ENCODE measurements at regions not wholly inside any gene's neighbourhood (a gene's known extent, or its start where the extent isn't known, plus 50 kb on each side); places are given as distances from the start of the nearest gene placed in this dataset.

DNA sequence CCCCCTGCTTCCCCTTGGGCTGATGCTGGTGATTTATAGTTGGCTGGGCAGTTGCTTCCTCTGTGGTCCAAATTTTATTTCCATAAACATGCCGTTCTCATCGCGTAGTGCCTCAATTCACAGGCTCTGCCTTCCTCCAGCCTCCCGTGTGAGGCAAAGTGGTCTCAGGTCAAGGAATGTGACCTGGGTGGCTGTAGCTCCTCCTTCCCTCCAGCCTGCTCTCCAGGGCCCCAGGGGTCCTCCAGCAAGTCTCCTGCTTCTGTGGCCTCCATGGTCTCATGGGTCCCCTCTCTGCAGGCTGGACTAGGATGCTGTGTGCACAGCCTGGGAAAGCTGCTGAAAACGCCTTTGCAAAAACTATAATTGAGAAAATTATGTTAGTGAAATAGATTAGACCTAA is 694.1 kb downstream of the BRD1 start:
- no peaks in the 10 kb centered on the region for H3K4me1 ChIP-seq (ENCODE audit: control insufficient read depth, low read length)
- H3K79me2 ChIP-seq (ENCODE audit: control insufficient read depth, low read length), result no peaks in the 10 kb centered on the region
- H3K27me3 ChIP-seq (ENCODE audit: control insufficient read depth, low read length), result no peaks in the 10 kb centered on the region
- no peaks in the 10 kb centered on the region for H3K9me3 ChIP-seq (ENCODE audit: control insufficient read depth, insufficient read depth, low read length)
- H3K4me2 ChIP-seq (ENCODE audit: low read length), result no peak overlapping the region
- no peak overlapping the region for H3K4me3 ChIP-seq (ENCODE audit: low read length)
- H3K36me3 ChIP-seq (ENCODE audit: control insufficient read depth, low read length), result no peaks in the 10 kb centered on the region
- no peak overlapping the region for H3K27ac ChIP-seq (ENCODE audit: low read depth, low read length)
- H3K9me2 ChIP-seq (replicated peaks; ENCODE audit: control insufficient read depth, low read length), result no peaks in the 10 kb centered on the region
- no peaks in the 10 kb centered on the region for H3F3A ChIP-seq (ENCODE audit: control insufficient read depth, insufficient read depth)
- TF ChIP-seq EZH2phosphoT487 (IDR thresholded peaks at IDR 0.05; ENCODE audit: borderline replicate concordance, low read length) (no peak), CTCF (IDR thresholded peaks at IDR 0.05; ENCODE audit: low read depth, low read length, poor library complexity, severe bottlenecking) (no peak)
- H4K20me1 ChIP-seq (ENCODE audit: control insufficient read depth, insufficient read depth, low read depth, low read length), result no peaks in the 10 kb centered on the region

DNA sequence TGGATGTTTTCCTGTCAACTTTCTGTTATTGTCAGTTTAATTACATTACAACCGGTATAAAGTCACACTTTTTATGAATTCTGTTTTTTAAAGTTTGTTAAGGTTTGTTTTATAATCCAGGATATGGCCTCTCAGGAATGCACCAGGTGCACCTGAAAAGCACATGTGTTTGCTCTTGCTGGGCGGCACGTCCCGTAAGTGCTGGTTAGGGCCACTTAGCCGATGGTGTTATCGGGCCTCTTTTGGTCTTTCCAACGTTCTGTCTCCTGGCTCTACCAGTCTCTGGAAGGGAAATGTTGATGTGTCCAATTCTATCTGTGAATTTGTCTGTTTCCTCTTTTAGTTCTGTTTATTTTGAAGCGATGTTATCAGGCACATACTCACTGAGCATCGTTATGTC is 695.7 kb downstream of the BRD1 start:
- H3F3A ChIP-seq (ENCODE audit: control insufficient read depth, insufficient read depth), result no peaks in the 10 kb centered on the region

DNA sequence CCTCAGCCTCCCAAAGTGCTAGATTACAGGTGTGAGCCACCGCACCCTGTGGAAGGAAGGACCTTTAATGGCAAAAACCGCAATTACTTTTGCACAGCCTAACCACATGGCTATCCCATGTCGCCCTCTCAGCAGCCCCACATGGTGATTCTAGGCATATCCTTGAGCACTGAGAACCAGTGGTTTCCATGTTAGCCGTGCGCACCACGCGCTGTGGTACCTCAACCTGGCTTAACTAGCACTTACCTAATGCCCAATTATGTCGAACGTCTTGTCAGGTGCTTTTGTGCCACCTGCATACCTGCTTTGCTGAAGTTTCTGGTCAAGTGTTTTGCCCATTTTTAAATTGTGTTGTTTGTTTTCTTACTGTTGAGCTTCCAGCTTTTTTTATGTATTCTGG is 697.9 kb downstream of the BRD1 start:
- Histone ChIP-seq H4K20me1 (ENCODE audit: control insufficient read depth, insufficient read depth, low read depth, low read length) (no peaks in the 10 kb centered on the region), H3K27ac (ENCODE audit: low read depth, low read length) (no peak overlapping the region), H3K9me3 (ENCODE audit: control insufficient read depth, insufficient read depth, low read length) (no peaks in the 10 kb centered on the region), H3K27me3 (ENCODE audit: control insufficient read depth, low read length) (peaks cover 6% of the 10 kb centered on the region; the same call in 1 of the 2 replicates), H3K9me2 (replicated peaks; ENCODE audit: control insufficient read depth, low read length) (no peaks in the 10 kb centered on the region), H3F3A (ENCODE audit: control insufficient read depth, insufficient read depth) (no peaks in the 10 kb centered on the region), H3K36me3 (ENCODE audit: control insufficient read depth, low read length) (no peaks in the 10 kb centered on the region), H3K4me3 (ENCODE audit: low read length) (no peak overlapping the region), H3K79me2 (ENCODE audit: control insufficient read depth, low read length) (no peaks in the 10 kb centered on the region), H3K4me2 (ENCODE audit: low read length) (no peak overlapping the region), H3K4me1 (ENCODE audit: control insufficient read depth, low read length) (no peaks in the 10 kb centered on the region)
- TF ChIP-seq EZH2phosphoT487 (IDR thresholded peaks at IDR 0.05; ENCODE audit: borderline replicate concordance, low read length) (no peak), CTCF (IDR thresholded peaks at IDR 0.05; ENCODE audit: low read depth, low read length, poor library complexity, severe bottlenecking) (no peak)

More for the DNA sequence above, 695.7 kb downstream of the BRD1 start:
- Histone ChIP-seq H3K4me1 (ENCODE audit: control insufficient read depth, low read length) (no peaks in the 10 kb centered on the region), H3K36me3 (ENCODE audit: control insufficient read depth, low read length) (no peaks in the 10 kb centered on the region), H3K9me2 (replicated peaks; ENCODE audit: control insufficient read depth, low read length) (no peaks in the 10 kb centered on the region), H3K27ac (ENCODE audit: low read depth, low read length) (no peak overlapping the region), H3K4me3 (ENCODE audit: low read length) (no peak overlapping the region), H3K4me2 (ENCODE audit: low read length) (no peak overlapping the region), H3K79me2 (ENCODE audit: control insufficient read depth, low read length) (no peaks in the 10 kb centered on the region), H4K20me1 (ENCODE audit: control insufficient read depth, insufficient read depth, low read depth, low read length) (no peaks in the 10 kb centered on the region), H3K9me3 (ENCODE audit: control insufficient read depth, insufficient read depth, low read length) (no peaks in the 10 kb centered on the region), H3K27me3 (ENCODE audit: control insufficient read depth, low read length) (no peaks in the 10 kb centered on the region)
- no peak for TF ChIP-seq EZH2phosphoT487 (IDR thresholded peaks at IDR 0.05; ENCODE audit: borderline replicate concordance, low read length)
- no peak for TF ChIP-seq CTCF (IDR thresholded peaks at IDR 0.05; ENCODE audit: low read depth, low read length, poor library complexity, severe bottlenecking)

GRCh38 chr22:49128874-49129273 is 698.8 kb downstream of the BRD1 start:
- H3K27ac ChIP-seq (ENCODE audit: low read depth, low read length), result no peak overlapping the region
- no peaks in the 10 kb centered on the region for H3K9me2 ChIP-seq (replicated peaks; ENCODE audit: control insufficient read depth, low read length)
- H3K36me3 ChIP-seq (ENCODE audit: control insufficient read depth, low read length), result no peaks in the 10 kb centered on the region
- H3K4me3 ChIP-seq (ENCODE audit: low read length), result no peak overlapping the region
- H3K27me3 ChIP-seq (ENCODE audit: control insufficient read depth, low read length), result peaks cover 6% of the 10 kb centered on the region; the same call in 1 of the 2 replicates
- no peaks in the 10 kb centered on the region for H4K20me1 ChIP-seq (ENCODE audit: control insufficient read depth, insufficient read depth, low read depth, low read length)
- H3K4me1 ChIP-seq (ENCODE audit: control insufficient read depth, low read length), result no peaks in the 10 kb centered on the region
- H3K4me2 ChIP-seq (ENCODE audit: low read length), result no peak overlapping the region
- H3K79me2 ChIP-seq (ENCODE audit: control insufficient read depth, low read length), result no peaks in the 10 kb centered on the region
- H3K9me3 ChIP-seq (ENCODE audit: control insufficient read depth, insufficient read depth, low read length), result no peaks in the 10 kb centered on the region
- TF ChIP-seq CTCF (IDR thresholded peaks at IDR 0.05; ENCODE audit: low read depth, low read length, poor library complexity, severe bottlenecking) (no peak), EZH2phosphoT487 (IDR thresholded peaks at IDR 0.05; ENCODE audit: borderline replicate concordance, low read length) (no peak)
- H3F3A ChIP-seq (ENCODE audit: control insufficient read depth, insufficient read depth), result no peaks in the 10 kb centered on the region
